K562 (cell line): ENCODE measurements at regions not wholly inside any gene's neighbourhood (a gene's known extent, or its start where the extent isn't known, plus 50 kb on each side); places are given as distances from the start of the nearest gene placed in this dataset.

Source experiments
- ATAC-seq: fragments of 200-7000 bp; cut with Tn5 transposase; 3 replicates; pipeline ENCODE4 v1.9.1; 2020; ENCODE audit warnings: moderate library complexity
- BruUV-seq: library from RNA; stranded (reverse); fragments of 400-500 nt; replicated peaks from 2 replicates; lab custom pipeline; 2021; lab: Mats Ljungman, UMichigan
- CTCF ChIA-PET: fragments of 300-600 bp; formaldehyde crosslinking; extraction: SDS; loops from one replicate; lab custom pipeline; 2021; ENCODE audit warnings: low intra/inter-chr PET ratio; lab: Yijun Ruan, JAX
- POLR2A ChIA-PET: fragments of 300-600, 350-650 bp; sonication (Branson Sonifier 250); formaldehyde crosslinking; extraction: SDS; loops from one replicate; lab custom pipeline; 2021; ENCODE audit warnings: antibody characterized with exemption, inconsistent platforms; lab: Yijun Ruan, JAX
- DNase-seq, 4 experiments: peaks; one replicate each; pipeline versions ENCODE4 v3.0.0 to v3.0.0-alpha.2; 2011 to 2018; ENCODE audit warnings: low spot score in 3 of 4, mixed read lengths in 3 of 4; ENCODE audit errors: extremely low read depth in 1 of 4
- FAIRE-seq: peaks from 2 replicates; lab custom pipeline; 2011; peaks lifted over from hg19 to GRCh38; lab: Jason Lieb, UNC
- H2AFZ ChIP-seq: 2 replicates; pipeline ENCODE4 v1.6.0; 2011; ENCODE audit warnings: low read depth, low read length, control low read depth, inconsistent platforms
- H3K27ac ChIP-seq: fragments of 200-600 bp; 3 replicates; pipeline ENCODE4 v1.8.0; 2011; ENCODE audit warnings: low read depth, mild to moderate bottlenecking, control low read depth, inconsistent platforms, low read length, moderate library complexity, mixed read lengths; ENCODE audit errors: extremely low read depth
- H3K27me3 ChIP-seq, 2 experiments: fragments of 300-600 bp in 1 of 2; 2 replicates in 1 of 2; 3 replicates in 1 of 2; pipeline versions ENCODE4 v1.6.0 to v1.8.0; 2011; ENCODE audit warnings: inconsistent platforms in 2 of 2, low read length in 2 of 2, mild to moderate bottlenecking in 1 of 2, mixed read lengths in 1 of 2, moderate library complexity in 1 of 2; ENCODE audit not compliant: control insufficient read depth in 2 of 2, insufficient read depth in 2 of 2
- H3K36me3 ChIP-seq: fragments of 300-600 bp; 3 replicates; pipeline ENCODE4 v1.8.0; 2011; ENCODE audit warnings: mild to moderate bottlenecking, low read length, inconsistent platforms; ENCODE audit not compliant: control insufficient read depth, insufficient read depth
- H3K4me1 ChIP-seq, 2 experiments: fragments of 200-600 bp in 1 of 2; replicated peaks in 1 of 2; 2 replicates in 1 of 2; 3 replicates in 1 of 2; pipeline versions ENCODE4 v1.5.1 to v1.8.0; 2011; ENCODE audit warnings: inconsistent platforms in 2 of 2, low read length in 2 of 2, mild to moderate bottlenecking in 1 of 2, mixed read lengths in 1 of 2, moderate library complexity in 1 of 2; ENCODE audit not compliant: control insufficient read depth in 2 of 2, insufficient read depth in 2 of 2
- H3K4me2 ChIP-seq: 2 replicates; pipeline ENCODE4 v1.6.1; 2011; ENCODE audit warnings: low read length, control low read depth, inconsistent platforms, mixed read lengths; ENCODE audit not compliant: insufficient read depth
- H3K4me3 ChIP-seq: fragments of 200-600 bp; sonication (generic), shearing (Covaris generic); 2 replicates; pipeline ENCODE4 v1.5.1; 2016; ENCODE audit warnings: control low read depth, inconsistent platforms
- H3K79me2 ChIP-seq: fragments of 200-600 bp; 3 replicates; pipeline ENCODE4 v1.8.0; 2011; ENCODE audit warnings: low read length, inconsistent platforms; ENCODE audit not compliant: control insufficient read depth, insufficient read depth
- H3K9ac ChIP-seq, 2 experiments: 2 replicates each; pipeline versions ENCODE4 v1.6.0 to v1.6.1; 2011; ENCODE audit warnings: low read depth in 2 of 2, low read length in 2 of 2, control low read depth in 1 of 2, inconsistent platforms in 1 of 2, mild to moderate bottlenecking in 1 of 2, mixed read lengths in 1 of 2; ENCODE audit not compliant: insufficient read depth in 1 of 2
- H3K9me1 ChIP-seq: one replicate; pipeline ENCODE4 v1.6.0; 2011; ENCODE audit warnings: inconsistent platforms, mild to moderate bottlenecking, low read length, moderate library complexity; ENCODE audit not compliant: control insufficient read depth, insufficient read depth
- H3K9me3 ChIP-seq: replicated peaks from 2 replicates; pipeline ENCODE4 v1.5.1; 2011; ENCODE audit warnings: low read depth, low read length, inconsistent platforms; ENCODE audit not compliant: control insufficient read depth, insufficient read depth
- H4K20me1 ChIP-seq: replicated peaks from 2 replicates; pipeline ENCODE4 v1.6.1; 2011; ENCODE audit warnings: low read length, inconsistent platforms, mixed read lengths; ENCODE audit not compliant: control insufficient read depth, insufficient read depth
- BRCA1 ChIP-seq, 2 experiments: fragments of 450-650 bp in 1 of 2; sonication (generic) in 1 of 2; formaldehyde crosslinking in 1 of 2; IDR thresholded peaks; 2 replicates each; pipeline versions ENCODE4 v1.5.0 to v1.6.1; 2017 to 2020; ENCODE audit warnings: mild to moderate bottlenecking in 1 of 2, missing genetic modification reagents in 1 of 2
- FOSL1 ChIP-seq: fragments of 200-800 bp; sonication (Bioruptor generic); conservative IDR thresholded peaks from 2 replicates; pipeline ENCODE4 v1.6.1; 2016; ENCODE audit warnings: missing genetic modification characterization, missing compliant biosample characterization
- WGBS: fragments of 100-300 bp; shearing (Covaris generic); methylation state at CpG from one replicate; pipeline ENCODE4 v1.1.6; 2016; ENCODE audit warnings: low coverage, mixed read lengths; ENCODE audit not compliant: insufficient coverage; ENCODE audit errors: missing lambda C conversion rate; 5-methylcytosine and 5-hydroxymethylcytosine counted together
- in situ Hi-C: fragments of 300-500 bp; cut with MboI; formaldehyde crosslinking; loops from 4 replicates; pipeline ENCODE4 v1.15.0; 2018; ENCODE audit warnings: inconsistent platforms, mixed read lengths
- intact Hi-C: fragments of 100-400 bp; cut with micrococcal nuclease; formaldehyde crosslinking; loops from 2 replicates; pipeline ENCODE4 v1.14.2; 2022
- TF ChIP-seq, protein P1 (sequence below): fragments of 450-650 bp; IDR thresholded peaks from 2 replicates; pipeline ENCODE4 v1.6.1; 2016; ENCODE audit warnings: mild to moderate bottlenecking
- TF ChIP-seq, protein P2 (sequence below): fragments of 450-650 bp; formaldehyde crosslinking; IDR thresholded peaks from 2 replicates; pipeline ENCODE4 v1.4.0; 2020; ENCODE audit warnings: mild to moderate bottlenecking, mixed read lengths

GRCh38 chr3:43194069-43194468 is 88.2 kb upstream of the POMGNT2 start:
- CTCF ChIA-PET: no interaction called here

More at GRCh38 chr3:43194069-43194468, 88.2 kb upstream of the POMGNT2 start:
- DNase-seq (no peak), FAIRE-seq (no peak), ATAC-seq (no peak)
- intact Hi-C loops (no loop called here), in situ Hi-C loops (no loop called here)
- Histone ChIP-seq H3K4me2 (no peak overlapping the region), H4K20me1 (no peaks in the 10 kb centered on the region), H3K27me3 (peaks cover 0 to 14% of the 10 kb centered on the region in 2 experiments; a peak in 3 of 5 replicates), H3K4me3 (no peak overlapping the region), H3K4me1 (no peaks in the 10 kb centered on the region), H3K9ac (no peak overlapping the region), H3K36me3 (no peaks in the 10 kb centered on the region), H3K79me2 (no peaks in the 10 kb centered on the region), H3K9me3 (no peaks in the 10 kb centered on the region), H3K27ac (no peak overlapping the region), H3K9me1 (no peaks in the 10 kb centered on the region), H2AFZ (no peak overlapping the region)
- POLR2A ChIA-PET: no interaction called here
- TF ChIP-seq, protein P1, sequence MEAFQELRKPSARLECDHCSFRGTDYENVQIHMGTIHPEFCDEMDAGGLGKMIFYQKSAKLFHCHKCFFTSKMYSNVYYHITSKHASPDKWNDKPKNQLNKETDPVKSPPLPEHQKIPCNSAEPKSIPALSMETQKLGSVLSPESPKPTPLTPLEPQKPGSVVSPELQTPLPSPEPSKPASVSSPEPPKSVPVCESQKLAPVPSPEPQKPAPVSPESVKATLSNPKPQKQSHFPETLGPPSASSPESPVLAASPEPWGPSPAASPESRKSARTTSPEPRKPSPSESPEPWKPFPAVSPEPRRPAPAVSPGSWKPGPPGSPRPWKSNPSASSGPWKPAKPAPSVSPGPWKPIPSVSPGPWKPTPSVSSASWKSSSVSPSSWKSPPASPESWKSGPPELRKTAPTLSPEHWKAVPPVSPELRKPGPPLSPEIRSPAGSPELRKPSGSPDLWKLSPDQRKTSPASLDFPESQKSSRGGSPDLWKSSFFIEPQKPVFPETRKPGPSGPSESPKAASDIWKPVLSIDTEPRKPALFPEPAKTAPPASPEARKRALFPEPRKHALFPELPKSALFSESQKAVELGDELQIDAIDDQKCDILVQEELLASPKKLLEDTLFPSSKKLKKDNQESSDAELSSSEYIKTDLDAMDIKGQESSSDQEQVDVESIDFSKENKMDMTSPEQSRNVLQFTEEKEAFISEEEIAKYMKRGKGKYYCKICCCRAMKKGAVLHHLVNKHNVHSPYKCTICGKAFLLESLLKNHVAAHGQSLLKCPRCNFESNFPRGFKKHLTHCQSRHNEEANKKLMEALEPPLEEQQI: no peak
- TF ChIP-seq, protein P2, sequence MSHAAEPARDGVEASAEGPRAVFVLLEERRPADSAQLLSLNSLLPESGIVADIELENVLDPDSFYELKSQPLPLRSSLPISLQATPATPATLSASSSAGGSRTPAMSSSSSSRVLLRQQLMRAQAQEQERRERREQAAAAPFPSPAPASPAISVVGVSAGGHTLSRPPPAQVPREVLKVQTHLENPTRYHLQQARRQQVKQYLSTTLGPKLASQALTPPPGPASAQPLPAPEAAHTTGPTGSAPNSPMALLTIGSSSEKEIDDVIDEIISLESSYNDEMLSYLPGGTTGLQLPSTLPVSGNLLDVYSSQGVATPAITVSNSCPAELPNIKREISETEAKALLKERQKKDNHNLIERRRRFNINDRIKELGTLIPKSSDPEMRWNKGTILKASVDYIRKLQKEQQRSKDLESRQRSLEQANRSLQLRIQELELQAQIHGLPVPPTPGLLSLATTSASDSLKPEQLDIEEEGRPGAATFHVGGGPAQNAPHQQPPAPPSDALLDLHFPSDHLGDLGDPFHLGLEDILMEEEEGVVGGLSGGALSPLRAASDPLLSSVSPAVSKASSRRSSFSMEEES: no peak
- no peak for TF ChIP-seq BRCA1 (IDR thresholded peaks at IDR 0.05)
- TF ChIP-seq BRCA1 (CRISPR knock-in tag; IDR thresholded peaks at IDR 0.05): no peak
- TF ChIP-seq FOSL1 (tag): no peak
- no TSS peak for BruUV-seq
- 0% methylated on average over 6 of the region's 6 CpGs for WGBS
